Erythroblast (primary cell): ENCODE measurements at regions not wholly inside any gene's neighbourhood (a gene's known extent, or its start where the extent isn't known, plus 50 kb on each side); places are given as distances from the start of the nearest gene placed in this dataset.

ENCODE experiments used
- GATA1 ChIP-seq: IDR thresholded peaks from 2 replicates; pipeline ENCODE4 v1.6.1; 2011; ENCODE audit warnings: low read depth, mild to moderate bottlenecking, control low read depth, low read length, moderate library complexity
- POLR2A ChIP-seq: IDR thresholded peaks from 2 replicates; pipeline ENCODE4 v1.6.1; 2011; ENCODE audit warnings: mild to moderate bottlenecking, low read length

DNA sequence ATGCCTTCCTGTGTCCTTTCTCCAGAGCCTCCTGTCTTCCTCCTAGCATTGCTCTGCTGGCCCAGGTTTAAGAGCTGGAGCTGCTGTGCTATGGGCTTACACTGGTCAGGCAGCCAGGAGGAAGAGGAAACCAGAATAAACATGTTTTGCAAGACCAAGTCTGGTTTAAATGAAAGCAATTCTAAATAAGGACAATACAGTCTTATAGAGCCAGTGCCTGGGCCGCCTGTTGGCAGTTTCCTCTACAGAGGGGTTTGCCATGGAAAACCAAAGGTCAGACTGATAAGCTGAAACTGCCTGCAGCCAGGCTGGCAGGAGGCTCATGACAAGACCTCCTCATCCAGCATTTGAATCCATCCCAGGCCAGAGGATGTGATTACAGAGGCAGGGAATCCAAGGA is 92.9 kb upstream of the FGGY start:
- no peak for TF ChIP-seq POLR2A
- TF ChIP-seq GATA1: no peak
